H9 (cell line): ENCODE measurements at regions not wholly inside any gene's neighbourhood (a gene's known extent, or its start where the extent isn't known, plus 50 kb on each side); places are given as distances from the start of the nearest gene placed in this dataset.

Experiments used
- DNase-seq: peaks from one replicate; pipeline ENCODE4 v3.0.0-alpha.2; 2017
- H2AFZ ChIP-seq: one replicate; pipeline ENCODE4 v1.6.1; 2013; ENCODE audit warnings: mild to moderate bottlenecking, low read length, control low read depth, moderate library complexity
- H2AK5ac ChIP-seq: 2 replicates; pipeline ENCODE4 v1.6.1; 2013; ENCODE audit warnings: low read length, control low read depth, mixed read lengths; ENCODE audit not compliant: insufficient read length
- H2BK120ac ChIP-seq: one replicate; pipeline ENCODE4 v1.6.1; 2013; ENCODE audit warnings: low read depth, mild to moderate bottlenecking, low read length, control low read depth, inconsistent platforms; ENCODE audit not compliant: poor library complexity, severe bottlenecking
- H2BK12ac ChIP-seq: 2 replicates; pipeline ENCODE4 v1.6.1; 2013; ENCODE audit warnings: low read length, control low read depth, mixed read lengths, low read depth; ENCODE audit not compliant: insufficient read length
- H2BK15ac ChIP-seq: 2 replicates; pipeline ENCODE4 v1.6.1; 2013; ENCODE audit warnings: low read depth, low read length, control low read depth
- H2BK20ac ChIP-seq: one replicate; pipeline ENCODE4 v1.6.1; 2013; ENCODE audit warnings: low read depth, mild to moderate bottlenecking, low read length, control low read depth, inconsistent platforms; ENCODE audit not compliant: poor library complexity, severe bottlenecking
- H2BK5ac ChIP-seq: 2 replicates; pipeline ENCODE4 v1.6.1; 2013; ENCODE audit warnings: low read length, control low read depth, mixed read lengths; ENCODE audit not compliant: insufficient read length
- H3K14ac ChIP-seq: 2 replicates; pipeline ENCODE4 v1.6.1; 2013; ENCODE audit warnings: low read length, control low read depth; ENCODE audit not compliant: insufficient read depth
- H3K18ac ChIP-seq: 2 replicates; pipeline ENCODE4 v1.6.1; 2013; ENCODE audit warnings: low read depth, mild to moderate bottlenecking, mixed read lengths, low read length, control low read depth; ENCODE audit not compliant: insufficient read length
- H3K23ac ChIP-seq: 2 replicates; pipeline ENCODE4 v1.6.1; 2013; ENCODE audit warnings: low read length, control low read depth, mixed read lengths, low read depth; ENCODE audit not compliant: insufficient read length
- H3K23me2 ChIP-seq: 2 replicates; pipeline ENCODE4 v1.6.1; 2013; ENCODE audit warnings: low read depth, mild to moderate bottlenecking, mixed read lengths, low read length, control low read depth; ENCODE audit not compliant: insufficient read length, poor library complexity, severe bottlenecking
- H3K27ac ChIP-seq: 2 replicates; pipeline ENCODE4 v1.5.1; 2013; ENCODE audit warnings: low read length, control low read depth, mixed read lengths, low read depth; ENCODE audit not compliant: insufficient read length
- H3K27me3 ChIP-seq: 2 replicates; pipeline ENCODE4 v1.6.1; 2013; ENCODE audit warnings: low read length, control low read depth, inconsistent platforms; ENCODE audit not compliant: insufficient read depth
- H3K4ac ChIP-seq: 2 replicates; pipeline ENCODE4 v1.6.1; 2013; ENCODE audit warnings: low read depth, mild to moderate bottlenecking, control low read depth, inconsistent platforms, low read length, moderate library complexity
- H3K4me1 ChIP-seq: 2 replicates; pipeline ENCODE4 v1.6.1; 2013; ENCODE audit warnings: low read length, control low read depth, inconsistent platforms; ENCODE audit not compliant: insufficient read depth
- H3K4me2 ChIP-seq: 2 replicates; pipeline ENCODE4 v1.6.1; 2013; ENCODE audit warnings: low read length, control low read depth, mixed read lengths; ENCODE audit not compliant: insufficient read length, insufficient read depth
- H3K56ac ChIP-seq: 2 replicates; pipeline ENCODE4 v1.6.1; 2013; ENCODE audit warnings: low read depth, mild to moderate bottlenecking, mixed read lengths, low read length, control low read depth; ENCODE audit not compliant: insufficient read length
- H3K79me1 ChIP-seq: 2 replicates; pipeline ENCODE4 v1.6.1; 2013; ENCODE audit warnings: low read depth, mild to moderate bottlenecking, moderate library complexity, low read length, control low read depth, inconsistent platforms; ENCODE audit not compliant: insufficient read depth, poor library complexity, severe bottlenecking
- H3K79me2 ChIP-seq: 2 replicates; pipeline ENCODE4 v1.6.1; 2013; ENCODE audit warnings: low read length, control low read depth, inconsistent platforms; ENCODE audit not compliant: insufficient read depth
- H3K9ac ChIP-seq: 2 replicates; pipeline ENCODE4 v1.6.1; 2013; ENCODE audit warnings: low read length, control low read depth, mixed read lengths; ENCODE audit not compliant: insufficient read length; ENCODE audit errors: extremely low read depth
- H3K9me3 ChIP-seq: one replicate; pipeline ENCODE4 v1.6.1; 2013; ENCODE audit warnings: low read depth, low read length, inconsistent platforms; ENCODE audit not compliant: control insufficient read depth
- H3T11ph ChIP-seq: one replicate; pipeline ENCODE4 v1.6.1; 2013; ENCODE audit warnings: mild to moderate bottlenecking, low read length, control low read depth, inconsistent platforms
- H4K20me1 ChIP-seq: one replicate; pipeline ENCODE4 v1.6.1; 2013; ENCODE audit not compliant: control insufficient read depth, insufficient read length, insufficient read depth
- H4K5ac ChIP-seq: 2 replicates; pipeline ENCODE4 v1.6.1; 2013; ENCODE audit warnings: low read depth, mild to moderate bottlenecking, mixed read lengths, low read length, control low read depth; ENCODE audit not compliant: insufficient read length
- H4K8ac ChIP-seq: replicated peaks from 2 replicates; pipeline ENCODE4 v1.6.1; 2013; ENCODE audit warnings: low read length, control low read depth, mixed read lengths, low read depth; ENCODE audit not compliant: insufficient read length
- H4K91ac ChIP-seq: 2 replicates; pipeline ENCODE4 v1.6.1; 2013; ENCODE audit warnings: low read depth, mild to moderate bottlenecking, moderate library complexity, mixed read lengths, low read length, control low read depth; ENCODE audit not compliant: insufficient read length
- H3K27ac Mint-ChIP-seq, 3 experiments: 2 replicates in 2 of 3; 3 replicates in 1 of 3; pipeline ENCODE4 v1.8.0; 2020 to 2021; ENCODE audit warnings: mixed read lengths in 3 of 3, mild to moderate bottlenecking in 1 of 3, moderate library complexity in 1 of 3
- H3K27me3 Mint-ChIP-seq: 2 replicates; pipeline ENCODE4 v1.8.0; 2021; ENCODE audit warnings: low read depth, mild to moderate bottlenecking, moderate library complexity, mixed read lengths
- H3K36me3 Mint-ChIP-seq, 3 experiments: 2 replicates in 2 of 3; 3 replicates in 1 of 3; pipeline ENCODE4 v1.8.0; 2020 to 2021; ENCODE audit warnings: low read depth in 3 of 3, mixed read lengths in 3 of 3; ENCODE audit not compliant: insufficient read depth in 1 of 3
- H3K4me1 Mint-ChIP-seq, 2 experiments: 2 replicates each; pipeline ENCODE4 v1.8.0; 2020; ENCODE audit warnings: mixed read lengths in 2 of 2
- H3K4me3 Mint-ChIP-seq, 2 experiments: 2 replicates in 1 of 2; 3 replicates in 1 of 2; pipeline ENCODE4 v1.8.0; 2020 to 2021; ENCODE audit warnings: mild to moderate bottlenecking in 2 of 2, mixed read lengths in 2 of 2, moderate library complexity in 1 of 2
- H3K9me3 Mint-ChIP-seq, 2 experiments: 2 replicates in 1 of 2; 3 replicates in 1 of 2; pipeline ENCODE4 v1.8.0; 2020; ENCODE audit warnings: mild to moderate bottlenecking in 2 of 2, mixed read lengths in 2 of 2, moderate library complexity in 1 of 2
- WGBS: extraction: QIAGEN DNeasy Blood & Tissue Kit; methylation state at CpG from one replicate; pipeline ENCODE4 v1.1.7; 2013; ENCODE audit warnings: missing lambda C conversion rate, low lambda C conversion rate, mixed read lengths; ENCODE audit not compliant: insufficient read length; ENCODE audit errors: extremely low coverage; 5-methylcytosine and 5-hydroxymethylcytosine counted together
- TF ChIP-seq, protein P1 (sequence below): fragments of 200-600 bp; sonication (generic); conservative IDR thresholded peaks from 3 replicates; pipeline ENCODE4 v1.8.0; 2021; ENCODE audit warnings: antibody characterized with exemption, mild to moderate bottlenecking

GRCh38 chr5:74446725-74447241, 193.7 kb downstream of the ENC1 start:
- H3K9me3 ChIP-seq = no peaks in the 10 kb centered on the region
- no CpG with 5 or more reads among the region's 12 CpGs for WGBS
- DNase-seq = no peak
- peak overlapping the region; percentile 40 for H3K23ac ChIP-seq
- TF ChIP-seq, protein P1, sequence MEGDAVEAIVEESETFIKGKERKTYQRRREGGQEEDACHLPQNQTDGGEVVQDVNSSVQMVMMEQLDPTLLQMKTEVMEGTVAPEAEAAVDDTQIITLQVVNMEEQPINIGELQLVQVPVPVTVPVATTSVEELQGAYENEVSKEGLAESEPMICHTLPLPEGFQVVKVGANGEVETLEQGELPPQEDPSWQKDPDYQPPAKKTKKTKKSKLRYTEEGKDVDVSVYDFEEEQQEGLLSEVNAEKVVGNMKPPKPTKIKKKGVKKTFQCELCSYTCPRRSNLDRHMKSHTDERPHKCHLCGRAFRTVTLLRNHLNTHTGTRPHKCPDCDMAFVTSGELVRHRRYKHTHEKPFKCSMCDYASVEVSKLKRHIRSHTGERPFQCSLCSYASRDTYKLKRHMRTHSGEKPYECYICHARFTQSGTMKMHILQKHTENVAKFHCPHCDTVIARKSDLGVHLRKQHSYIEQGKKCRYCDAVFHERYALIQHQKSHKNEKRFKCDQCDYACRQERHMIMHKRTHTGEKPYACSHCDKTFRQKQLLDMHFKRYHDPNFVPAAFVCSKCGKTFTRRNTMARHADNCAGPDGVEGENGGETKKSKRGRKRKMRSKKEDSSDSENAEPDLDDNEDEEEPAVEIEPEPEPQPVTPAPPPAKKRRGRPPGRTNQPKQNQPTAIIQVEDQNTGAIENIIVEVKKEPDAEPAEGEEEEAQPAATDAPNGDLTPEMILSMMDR = no peak
- H3K79me2 ChIP-seq = no peaks in the 10 kb centered on the region
- no peaks in the 10 kb centered on the region for H3K36me3 Mint-ChIP-seq
- no peak overlapping the region for H2BK20ac ChIP-seq
- H2AK5ac ChIP-seq = no peak overlapping the region
- H3K79me1 ChIP-seq = no peaks in the 10 kb centered on the region
- no peaks in the 10 kb centered on the region for H3K9me3 Mint-ChIP-seq
- H2BK15ac ChIP-seq = no peak overlapping the region
- H3K27me3 ChIP-seq = no peaks in the 10 kb centered on the region
- H3K23me2 ChIP-seq = no peaks in the 10 kb centered on the region
- H3K4ac ChIP-seq = no peak overlapping the region
- H2BK5ac ChIP-seq = no peak overlapping the region
- H3K56ac ChIP-seq = no peak overlapping the region
- no peak overlapping the region for H3T11ph ChIP-seq
- no peak overlapping the region for H3K4me2 ChIP-seq
- no peak overlapping the region for H2AFZ ChIP-seq
- H2BK120ac ChIP-seq = no peak overlapping the region
- 0 out of 2 replicates have a peak, but pooled peaks cover 4% of the 10 kb centered on the region for H3K4me1 ChIP-seq
- no peak overlapping the region for H4K91ac ChIP-seq
- no peaks in the 10 kb centered on the region for H3K27me3 Mint-ChIP-seq
- H4K20me1 ChIP-seq = no peaks in the 10 kb centered on the region
- no peak overlapping the region for H2BK12ac ChIP-seq
- H3K27ac Mint-ChIP-seq = no peak overlapping the region
- no peak overlapping the region for H3K9ac ChIP-seq
- H3K27ac ChIP-seq = no peak overlapping the region
- H3K14ac ChIP-seq = no peak overlapping the region
- peaks cover 9% of the 10 kb centered on the region in 2 experiments for H3K4me1 Mint-ChIP-seq
- no peak overlapping the region for H4K5ac ChIP-seq
- H4K8ac ChIP-seq = no peak overlapping the region
- no peak overlapping the region for H3K18ac ChIP-seq
- no peak overlapping the region for H3K4me3 Mint-ChIP-seq
